Body of pancreas (tissue), 4 donors: ENCODE measurements at regions not wholly inside any gene's neighbourhood (a gene's known extent, or its start where the extent isn't known, plus 50 kb on each side); places are given as distances from the start of the nearest gene placed in this dataset.

Experiments used
- CTCF ChIP-seq, 7 experiments: fragments of 450-650 bp in 4 of 7; fragments of 200-600 bp in 3 of 7; sonication (generic) in 3 of 7; IDR thresholded peaks; one replicate each; pipeline ENCODE4 v1.5.1; 2016 to 2019; ENCODE audit warnings: antibody characterized with exemption in 7 of 7
- POLR2A ChIP-seq, 3 donors: fragments of 450-650 bp; IDR thresholded peaks; one replicate each; pipeline ENCODE4 v1.6.1; 2016; ENCODE audit warnings: antibody characterized with exemption in 3 of 3, mild to moderate bottlenecking in 2 of 3

- TF ChIP-seq CTCF (IDR thresholded peaks at IDR 0.05) (no peak), POLR2A (IDR thresholded peaks at IDR 0.05) (no peak)
These were observed 812.8 kb downstream of the TBC1D22A start for GRCh38 chr22:47575291-47575690.
